ENCODE measurements at regions not wholly inside any gene's neighbourhood (a gene's known extent, or its start where the extent isn't known, plus 50 kb on each side); places are given as distances from the start of the nearest gene placed in this dataset.

- Histone ChIP-seq H3K79me2 (ENCODE audit: control insufficient read depth, insufficient read depth, low read length) (no peaks in the 10 kb centered on the region), H3K4me2 (ENCODE audit: control insufficient read depth, extremely low read depth, insufficient read depth, low read depth, low read length) (no peak overlapping the region), H3K4me1 (ENCODE audit: control insufficient read depth, extremely low read depth, insufficient read depth, low read length) (no peaks in the 10 kb centered on the region), H2AFZ (ENCODE audit: control insufficient read depth, low read length) (no peak overlapping the region), H3K36me3 (ENCODE audit: control insufficient read depth in 2 of 2, extremely low read depth in 1 of 2, insufficient read depth in 2 of 2, low read length in 2 of 2) (no peaks in the 10 kb centered on the region), H3K27ac (ENCODE audit: control insufficient read depth, insufficient read depth, low read length) (no peak overlapping the region), H4K20me1 (ENCODE audit: control insufficient read depth, extremely low read depth, insufficient read depth, low read length) (no peaks in the 10 kb centered on the region), H3K27me3 (ENCODE audit: control insufficient read depth, extremely low read depth, insufficient read depth, low read length) (peaks cover 9% of the 10 kb centered on the region), H3K9me3 (ENCODE audit: control insufficient read depth, low read depth, low read length) (no peaks in the 10 kb centered on the region), H3K9me1 (ENCODE audit: control insufficient read depth, extremely low read depth, insufficient read depth, low read length) (no peaks in the 10 kb centered on the region), H3K4me3 (ENCODE audit: control insufficient read depth in 2 of 3, extremely low read depth in 1 of 3, insufficient read depth in 2 of 3, low read depth in 1 of 3, low read length in 3 of 3) (no peak overlapping the region), H3K9ac (ENCODE audit: control insufficient read depth, extremely low read depth, insufficient read depth, low read length) (no peak overlapping the region)
- FAIRE-seq: no peak
- no peak for DNase-seq (ENCODE audit: low read depth, low spot score)
- dilution Hi-C loops (cut with MboI; ENCODE audit: extremely low pct_ligation_motif_present, low sequenced_read_pairs): no loop called here
- TF ChIP-seq CTCF (optimal IDR thresholded peaks at IDR 0.05 in 1 of 3, IDR thresholded peaks at IDR 0.05 in 1 of 3, conservative IDR thresholded peaks at IDR 0.05 in 1 of 3; ENCODE audit: extremely low read depth in 1 of 3, insufficient read depth in 2 of 3, low read length in 3 of 3) (no peak), EZH2 (IDR thresholded peaks at IDR 0.05; ENCODE audit: low read length) (no peak)
Measured at GRCh38 chrX:110938977-110939732, 143.5 kb upstream of the CHRDL1 start.

DNA sequence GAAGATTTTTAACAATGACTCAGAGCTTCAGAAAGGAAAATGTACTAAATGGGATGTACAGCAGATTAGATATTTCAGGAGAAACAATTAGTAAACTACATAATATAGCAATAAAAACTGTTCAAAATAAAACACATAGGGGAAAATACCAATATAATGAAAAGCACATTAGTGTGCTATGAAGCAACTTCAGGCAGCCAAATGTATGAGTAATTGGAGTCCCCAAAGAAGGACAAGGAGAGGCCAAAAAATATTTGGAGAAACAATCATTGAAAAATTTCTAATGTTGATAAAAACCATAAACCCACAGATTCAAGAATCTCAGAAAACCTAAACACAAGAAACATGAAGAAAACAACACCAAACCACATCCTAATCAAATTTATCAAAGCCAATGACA is 129.3 kb upstream of the CHRDL1 start:
- Histone ChIP-seq H3K27ac (ENCODE audit: control insufficient read depth, insufficient read depth, low read length) (no peak overlapping the region), H3K4me2 (ENCODE audit: control insufficient read depth, extremely low read depth, insufficient read depth, low read depth, low read length) (no peak overlapping the region), H4K20me1 (ENCODE audit: control insufficient read depth, extremely low read depth, insufficient read depth, low read length) (no peaks in the 10 kb centered on the region), H3K9ac (ENCODE audit: control insufficient read depth, extremely low read depth, insufficient read depth, low read length) (no peak overlapping the region), H3K79me2 (ENCODE audit: control insufficient read depth, insufficient read depth, low read length) (no peaks in the 10 kb centered on the region), H3K4me1 (ENCODE audit: control insufficient read depth, extremely low read depth, insufficient read depth, low read length) (no peaks in the 10 kb centered on the region), H3K9me3 (ENCODE audit: control insufficient read depth, low read depth, low read length) (no peaks in the 10 kb centered on the region), H2AFZ (ENCODE audit: control insufficient read depth, low read length) (no peak overlapping the region), H3K27me3 (ENCODE audit: control insufficient read depth, extremely low read depth, insufficient read depth, low read length) (no peaks in the 10 kb centered on the region), H3K9me1 (ENCODE audit: control insufficient read depth, extremely low read depth, insufficient read depth, low read length) (no peaks in the 10 kb centered on the region), H3K4me3 (ENCODE audit: control insufficient read depth in 2 of 3, extremely low read depth in 1 of 3, insufficient read depth in 2 of 3, low read depth in 1 of 3, low read length in 3 of 3) (no peak overlapping the region), H3K36me3 (ENCODE audit: control insufficient read depth in 2 of 2, extremely low read depth in 1 of 2, insufficient read depth in 2 of 2, low read length in 2 of 2) (no peaks in the 10 kb centered on the region)
- no peak for TF ChIP-seq EZH2 (IDR thresholded peaks at IDR 0.05; ENCODE audit: low read length)
- no peak for TF ChIP-seq CTCF (optimal IDR thresholded peaks at IDR 0.05 in 1 of 3, IDR thresholded peaks at IDR 0.05 in 1 of 3, conservative IDR thresholded peaks at IDR 0.05 in 1 of 3; ENCODE audit: extremely low read depth in 1 of 3, insufficient read depth in 2 of 3, low read length in 3 of 3)
- DNase-seq (ENCODE audit: low read depth, low spot score): no peak
- FAIRE-seq: no peak
- dilution Hi-C loops (cut with MboI; ENCODE audit: extremely low pct_ligation_motif_present, low sequenced_read_pairs): no loop called here

All from keratinocyte (primary cell).